Neural cell (in vitro differentiated cells): ENCODE measurements at regions not wholly inside any gene's neighbourhood (a gene's known extent, or its start where the extent isn't known, plus 50 kb on each side); places are given as distances from the start of the nearest gene placed in this dataset.

Experiments
- CTCF ChIP-seq: fragments of 450-650 bp; IDR thresholded peaks from 2 replicates; pipeline ENCODE4 v1.5.1; 2014; ENCODE audit warnings: antibody characterized with exemption, mild to moderate bottlenecking, moderate library complexity; ENCODE audit not compliant: poor library complexity, severe bottlenecking
- EP300 ChIP-seq: fragments of 450-650 bp; conservative IDR thresholded peaks from 2 replicates; pipeline ENCODE4 v1.6.1; 2014; ENCODE audit warnings: antibody characterized with exemption, mild to moderate bottlenecking, moderate library complexity; ENCODE audit not compliant: poor library complexity, severe bottlenecking
- EZH2 ChIP-seq: fragments of 200-600, 300-800 bp; shearing (Covaris generic), sonication (generic); IDR thresholded peaks from 2 replicates; pipeline ENCODE4 v1.6.1; 2014; ENCODE audit warnings: antibody characterized with exemption, low read length, borderline replicate concordance, mild to moderate bottlenecking; ENCODE audit not compliant: insufficient read depth, poor library complexity, severe bottlenecking
- REST ChIP-seq: IDR thresholded peaks from 2 replicates; pipeline ENCODE4 v1.6.1; 2012; ENCODE audit warnings: borderline replicate concordance
- TAF1 ChIP-seq: IDR thresholded peaks from 2 replicates; pipeline ENCODE4 v1.6.1; 2012; ENCODE audit warnings: low read depth

DNA sequence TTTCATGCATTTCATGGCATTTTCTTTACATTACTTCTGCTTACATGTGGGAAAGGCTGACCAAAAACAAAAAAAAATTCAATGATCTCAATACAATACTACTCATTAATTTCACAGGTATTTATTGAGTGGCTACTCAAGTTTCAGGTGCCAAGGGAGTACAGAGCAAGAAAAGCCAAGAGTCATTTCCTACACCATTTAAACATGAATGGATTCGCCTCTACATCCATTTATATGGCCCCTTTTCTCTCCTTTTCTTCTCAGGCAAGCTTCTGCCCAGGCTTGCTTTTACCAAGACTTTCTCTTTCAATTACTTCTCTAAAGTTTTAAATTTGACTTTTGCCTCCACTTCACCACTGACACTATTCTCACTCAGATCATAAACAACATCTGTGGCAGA lies 1603.1 kb upstream of the CELF4 start:
- TF ChIP-seq CTCF (no peak), EP300 (no peak), EZH2 (no peak), REST (no peak), TAF1 (no peak)
